ENCODE measurements at regions not wholly inside any gene's neighbourhood (a gene's known extent, or its start where the extent isn't known, plus 50 kb on each side); places are given as distances from the start of the nearest gene placed in this dataset.

DNA sequence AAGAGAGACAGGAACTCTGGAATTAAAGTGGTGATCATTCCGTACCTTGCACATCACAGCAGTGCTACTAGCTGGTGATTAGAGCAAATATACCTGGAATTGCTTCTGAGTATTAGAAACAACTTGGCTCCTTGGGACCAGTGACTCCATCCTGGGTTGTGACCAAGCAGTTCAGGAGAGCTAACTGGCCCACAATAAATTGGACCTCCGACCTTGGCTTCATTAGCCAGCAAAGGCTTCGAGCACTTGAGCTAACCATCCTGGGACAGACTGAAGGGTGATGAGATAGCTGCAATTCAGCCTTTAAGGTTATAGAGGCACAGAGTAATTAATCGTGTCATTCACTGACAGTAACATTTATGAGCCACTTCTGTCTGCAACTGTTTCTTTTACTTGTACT is 287.8 kb downstream of the INHBA start:
- H3F3A ChIP-seq (ENCODE audit: insufficient read depth), result no peaks in the 10 kb centered on the region
- TF ChIP-seq EZH2phosphoT487 (conservative IDR thresholded peaks at IDR 0.05; ENCODE audit: low read length), result no peak
- TF ChIP-seq, protein P1, sequence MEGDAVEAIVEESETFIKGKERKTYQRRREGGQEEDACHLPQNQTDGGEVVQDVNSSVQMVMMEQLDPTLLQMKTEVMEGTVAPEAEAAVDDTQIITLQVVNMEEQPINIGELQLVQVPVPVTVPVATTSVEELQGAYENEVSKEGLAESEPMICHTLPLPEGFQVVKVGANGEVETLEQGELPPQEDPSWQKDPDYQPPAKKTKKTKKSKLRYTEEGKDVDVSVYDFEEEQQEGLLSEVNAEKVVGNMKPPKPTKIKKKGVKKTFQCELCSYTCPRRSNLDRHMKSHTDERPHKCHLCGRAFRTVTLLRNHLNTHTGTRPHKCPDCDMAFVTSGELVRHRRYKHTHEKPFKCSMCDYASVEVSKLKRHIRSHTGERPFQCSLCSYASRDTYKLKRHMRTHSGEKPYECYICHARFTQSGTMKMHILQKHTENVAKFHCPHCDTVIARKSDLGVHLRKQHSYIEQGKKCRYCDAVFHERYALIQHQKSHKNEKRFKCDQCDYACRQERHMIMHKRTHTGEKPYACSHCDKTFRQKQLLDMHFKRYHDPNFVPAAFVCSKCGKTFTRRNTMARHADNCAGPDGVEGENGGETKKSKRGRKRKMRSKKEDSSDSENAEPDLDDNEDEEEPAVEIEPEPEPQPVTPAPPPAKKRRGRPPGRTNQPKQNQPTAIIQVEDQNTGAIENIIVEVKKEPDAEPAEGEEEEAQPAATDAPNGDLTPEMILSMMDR (IDR thresholded peaks at IDR 0.05; ENCODE audit: insufficient read depth, low read length, poor library complexity, severe bottlenecking), result no peak
- H3K27ac ChIP-seq (ENCODE audit: low read depth, low read length), result no peak overlapping the region
- no peak overlapping the region for H3K9ac ChIP-seq (ENCODE audit: low read length)
- no peaks in the 10 kb centered on the region for H3K9me2 ChIP-seq (replicated peaks; ENCODE audit: insufficient read depth, low read length)
- H4K20me1 ChIP-seq (ENCODE audit: low read depth, low read length), result no peaks in the 10 kb centered on the region
- no peaks in the 10 kb centered on the region for H3K9me3 ChIP-seq (ENCODE audit: insufficient read depth, low read length)
- no peaks in the 10 kb centered on the region for H3K27me3 ChIP-seq (ENCODE audit: low read length)
- H3K36me3 ChIP-seq (ENCODE audit: low read length), result no peaks in the 10 kb centered on the region
- no peaks in the 10 kb centered on the region for H3K79me2 ChIP-seq (ENCODE audit: insufficient read depth, low read length)
- H3K4me2 ChIP-seq (ENCODE audit: low read depth, low read length, poor library complexity, severe bottlenecking), result no peak overlapping the region
- H3K4me3 ChIP-seq (ENCODE audit: insufficient read depth, low read length, poor library complexity, severe bottlenecking), result no peak overlapping the region
- no peak overlapping the region for H2AFZ ChIP-seq (ENCODE audit: low read depth, low read length, severe bottlenecking)

- Histone ChIP-seq H3K4me2 (ENCODE audit: low read depth, low read length, poor library complexity, severe bottlenecking) (no peak overlapping the region), H3K9ac (ENCODE audit: low read length) (no peak overlapping the region)
These were observed 298.4 kb downstream of the INHBA start for GRCh38 chr7:41404375-41405074.

DNA sequence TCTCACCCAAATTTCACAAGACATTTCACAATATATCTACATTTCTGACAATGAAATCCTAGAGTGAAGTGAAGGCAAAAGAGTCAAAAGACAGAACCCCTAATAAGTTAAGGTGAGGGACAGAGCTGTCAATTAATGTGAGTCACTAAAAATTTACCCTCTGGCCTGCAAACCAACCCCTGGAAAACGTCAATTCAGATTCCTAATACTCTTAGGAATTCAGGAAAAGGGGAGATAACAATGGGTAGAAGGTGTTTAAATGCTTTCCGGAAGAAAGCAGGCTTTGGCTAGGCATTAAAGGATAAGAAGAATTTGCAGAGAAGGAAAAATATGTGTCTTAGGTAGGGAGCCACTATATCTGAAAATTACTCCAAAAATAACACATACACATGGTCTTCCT is 299.6 kb downstream of the INHBA start:
- no peak for TF ChIP-seq EZH2phosphoT487 (conservative IDR thresholded peaks at IDR 0.05; ENCODE audit: low read length)
- TF ChIP-seq, protein P1 (IDR thresholded peaks at IDR 0.05; ENCODE audit: insufficient read depth, low read length, poor library complexity, severe bottlenecking), result no peak
- no peaks in the 10 kb centered on the region for H3K9me3 ChIP-seq (ENCODE audit: insufficient read depth, low read length)
- no peak overlapping the region for H3K4me2 ChIP-seq (ENCODE audit: low read depth, low read length, poor library complexity, severe bottlenecking)
- no peaks in the 10 kb centered on the region for H3K9me2 ChIP-seq (replicated peaks; ENCODE audit: insufficient read depth, low read length)
- H4K20me1 ChIP-seq (ENCODE audit: low read depth, low read length), result no peaks in the 10 kb centered on the region
- H3K36me3 ChIP-seq (ENCODE audit: low read length), result no peaks in the 10 kb centered on the region
- H3K79me2 ChIP-seq (ENCODE audit: insufficient read depth, low read length), result no peaks in the 10 kb centered on the region
- H3K27me3 ChIP-seq (ENCODE audit: low read length), result no peaks in the 10 kb centered on the region
- no peak overlapping the region for H3K4me3 ChIP-seq (ENCODE audit: insufficient read depth, low read length, poor library complexity, severe bottlenecking)
- no peaks in the 10 kb centered on the region for H3F3A ChIP-seq (ENCODE audit: insufficient read depth)
- no peak overlapping the region for H3K27ac ChIP-seq (ENCODE audit: low read depth, low read length)
- H3K9ac ChIP-seq (ENCODE audit: low read length), result no peak overlapping the region
- H2AFZ ChIP-seq (ENCODE audit: low read depth, low read length, severe bottlenecking), result no peak overlapping the region

More at GRCh38 chr7:41404375-41405074, 298.4 kb downstream of the INHBA start:
- H3K79me2 ChIP-seq (ENCODE audit: insufficient read depth, low read length), result no peaks in the 10 kb centered on the region
- no peaks in the 10 kb centered on the region for H3K27me3 ChIP-seq (ENCODE audit: low read length)
- TF ChIP-seq, protein P1 (IDR thresholded peaks at IDR 0.05; ENCODE audit: insufficient read depth, low read length, poor library complexity, severe bottlenecking), result no peak
- no peak for TF ChIP-seq EZH2phosphoT487 (conservative IDR thresholded peaks at IDR 0.05; ENCODE audit: low read length)
- H3K27ac ChIP-seq (ENCODE audit: low read depth, low read length), result no peak overlapping the region
- H3K9me2 ChIP-seq (replicated peaks; ENCODE audit: insufficient read depth, low read length), result no peaks in the 10 kb centered on the region
- H3K4me3 ChIP-seq (ENCODE audit: insufficient read depth, low read length, poor library complexity, severe bottlenecking), result no peak overlapping the region
- H3K36me3 ChIP-seq (ENCODE audit: low read length), result no peaks in the 10 kb centered on the region
- H2AFZ ChIP-seq (ENCODE audit: low read depth, low read length, severe bottlenecking), result no peak overlapping the region
- no peaks in the 10 kb centered on the region for H3F3A ChIP-seq (ENCODE audit: insufficient read depth)
- no peaks in the 10 kb centered on the region for H4K20me1 ChIP-seq (ENCODE audit: low read depth, low read length)
- no peaks in the 10 kb centered on the region for H3K9me3 ChIP-seq (ENCODE audit: insufficient read depth, low read length)

Data from SU-DHL-6 (cell line).